ENCODE measurements at regions not wholly inside any gene's neighbourhood (a gene's known extent, or its start where the extent isn't known, plus 50 kb on each side); places are given as distances from the start of the nearest gene placed in this dataset.

- TF ChIP-seq FOXM1 (IDR thresholded peaks at IDR 0.05; ENCODE audit: borderline replicate concordance) (no peak), ELF4 (IDR thresholded peaks at IDR 0.05) (no peak), SUZ12 (IDR thresholded peaks at IDR 0.05) (no peak), PKNOX1 (IDR thresholded peaks at IDR 0.05) (no peak), SP1 (IDR thresholded peaks at IDR 0.05) (no peak), TARDBP (IDR thresholded peaks at IDR 0.05) (no peak), FOXK2 (IDR thresholded peaks at IDR 0.05) (no peak), ZNF384 (IDR thresholded peaks at IDR 0.05) (no peak), NFRKB (IDR thresholded peaks at IDR 0.05) (no peak), LEF1 (IDR thresholded peaks at IDR 0.05; ENCODE audit: borderline replicate concordance) (no peak)
Observed at GRCh38 chr1:30511563-30511962, 211.8 kb downstream of the MATN1 start.
